ENCODE measurements at regions not wholly inside any gene's neighbourhood (a gene's known extent, or its start where the extent isn't known, plus 50 kb on each side); places are given as distances from the start of the nearest gene placed in this dataset.

DNA sequence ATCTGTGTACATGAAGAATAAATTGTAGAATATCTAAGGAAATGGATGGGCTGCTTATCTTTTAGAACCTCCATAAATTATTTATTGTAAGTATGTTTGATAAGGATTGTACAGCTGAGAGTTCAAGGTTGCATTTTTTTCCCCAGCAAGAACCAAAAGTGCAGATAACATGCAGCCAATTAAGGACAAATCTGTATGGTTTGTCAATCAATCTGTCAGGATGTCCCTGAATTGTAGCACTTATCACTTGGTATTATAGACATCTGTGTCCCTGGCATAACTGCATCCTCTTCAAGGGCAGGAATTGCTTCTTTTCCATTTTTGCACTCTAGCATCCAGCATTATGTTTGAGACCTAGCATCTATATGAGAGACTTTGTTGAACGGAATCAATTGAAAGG is 95.4 kb upstream of the IGFBP7 start:
- no peaks in the 10 kb centered on the region for H3K4me1 ChIP-seq (ENCODE audit: insufficient read depth, low read length)
- H3K9me3 ChIP-seq (ENCODE audit: insufficient read depth, low read depth, low read length), result no peaks in the 10 kb centered on the region; the same call in 1 of the 2 replicates
- H3K36me3 ChIP-seq (ENCODE audit: insufficient read depth, low read depth, low read length), result no peaks in the 10 kb centered on the region
- H3K27me3 ChIP-seq (ENCODE audit: insufficient read depth, low read length), result no peaks in the 10 kb centered on the region
- no peak overlapping the region for H3K9ac ChIP-seq (ENCODE audit: low read depth, low read length)
- H3K27ac ChIP-seq (ENCODE audit: low read length), result no peak overlapping the region
- no peak overlapping the region for H3K4me3 ChIP-seq (ENCODE audit: low read length)

DNA sequence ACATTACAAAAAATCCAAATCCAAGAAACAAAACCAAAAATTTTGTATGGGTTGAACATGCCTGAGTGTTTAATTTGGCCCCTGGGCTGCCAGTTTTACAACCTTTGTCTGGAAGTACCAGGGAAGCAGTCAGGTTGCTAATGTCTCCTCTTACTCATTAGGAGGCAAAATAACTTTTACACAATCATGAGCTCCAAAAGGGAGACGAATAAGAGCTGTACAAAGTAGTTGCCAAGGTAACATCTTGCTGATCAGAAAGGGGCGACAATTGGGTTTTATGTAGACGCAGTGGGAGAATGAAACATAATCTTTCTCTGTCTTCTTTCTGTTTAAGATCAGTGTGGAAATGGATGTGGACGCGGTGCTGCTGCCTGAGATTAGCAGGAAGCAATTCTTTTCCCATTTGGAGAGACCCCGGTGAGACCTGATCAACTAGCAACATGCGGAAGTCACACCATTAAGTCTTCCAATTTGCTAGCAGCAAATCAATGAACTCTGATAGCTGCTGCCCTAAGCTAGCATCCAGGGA is 90.7 kb upstream of the IGFBP7 start:
- H3K36me3 ChIP-seq (ENCODE audit: insufficient read depth, low read depth, low read length), result no peaks in the 10 kb centered on the region
- no peaks in the 10 kb centered on the region for H3K27me3 ChIP-seq (ENCODE audit: insufficient read depth, low read length)
- no peaks in the 10 kb centered on the region; the same call in 1 of the 2 replicates for H3K9me3 ChIP-seq (ENCODE audit: insufficient read depth, low read depth, low read length)
- H3K27ac ChIP-seq (ENCODE audit: low read length), result no peak overlapping the region
- no peaks in the 10 kb centered on the region for H3K4me1 ChIP-seq (ENCODE audit: insufficient read depth, low read length)
- no peak overlapping the region for H3K4me3 ChIP-seq (ENCODE audit: low read length)
- no peak overlapping the region for H3K9ac ChIP-seq (ENCODE audit: low read depth, low read length)

DNA sequence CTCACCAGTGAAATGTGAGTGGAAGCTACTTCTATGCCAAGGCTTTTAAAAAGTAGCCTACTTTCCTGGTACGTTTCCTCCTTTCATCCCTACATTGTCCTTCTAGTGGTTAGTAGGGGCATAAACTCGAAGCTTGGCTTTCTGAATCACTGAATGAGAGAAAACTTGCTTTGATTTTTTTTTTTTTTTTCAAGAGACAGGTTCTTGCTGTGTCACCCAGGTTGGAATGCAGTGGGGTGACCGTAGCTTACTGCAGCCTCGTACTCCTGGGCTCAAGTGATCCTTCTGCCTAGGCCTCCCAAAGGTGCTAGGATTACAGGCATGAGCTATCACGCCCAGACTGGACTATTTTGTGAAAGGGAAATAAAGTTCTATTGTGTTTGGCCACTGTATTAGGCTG is 89.1 kb upstream of the IGFBP7 start:
- no peak overlapping the region for H3K27ac ChIP-seq (ENCODE audit: low read length)
- H3K36me3 ChIP-seq (ENCODE audit: insufficient read depth, low read depth, low read length), result no peaks in the 10 kb centered on the region
- H3K9me3 ChIP-seq (ENCODE audit: insufficient read depth, low read depth, low read length), result no peaks in the 10 kb centered on the region; the same call in 1 of the 2 replicates
- no peak overlapping the region for H3K9ac ChIP-seq (ENCODE audit: low read depth, low read length)
- H3K4me3 ChIP-seq (ENCODE audit: low read length), result no peak overlapping the region
- peaks cover under 1% of the 10 kb centered on the region; the same call in 1 of the 2 replicates for H3K27me3 ChIP-seq (ENCODE audit: insufficient read depth, low read length)
- H3K4me1 ChIP-seq (ENCODE audit: insufficient read depth, low read length), result no peaks in the 10 kb centered on the region; the same call in 1 of the 2 replicates

DNA sequence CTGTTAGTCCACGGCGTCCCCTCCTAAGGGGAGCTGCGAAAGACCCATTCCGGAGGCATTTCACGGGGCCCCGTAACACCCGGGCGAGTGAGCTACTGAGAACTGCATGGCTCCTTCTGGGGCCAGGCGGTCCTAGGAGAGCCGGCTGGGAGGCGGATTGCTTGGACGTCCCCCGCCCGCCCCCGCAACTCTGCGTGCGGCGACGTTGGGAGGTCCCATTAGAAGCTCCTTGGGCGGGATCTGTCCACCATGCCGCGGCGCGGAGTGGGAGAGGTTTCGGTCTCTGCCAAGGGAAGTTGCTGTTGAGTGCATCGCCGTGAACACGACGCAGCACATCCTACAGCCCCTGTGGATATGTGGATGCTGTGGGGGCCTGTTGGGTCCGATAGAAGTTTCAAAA is 85.4 kb upstream of the IGFBP7 start:
- Histone ChIP-seq H3K9me3 (ENCODE audit: insufficient read depth, low read depth, low read length) (no peaks in the 10 kb centered on the region), H3K36me3 (ENCODE audit: insufficient read depth, low read depth, low read length) (no peaks in the 10 kb centered on the region), H3K27ac (ENCODE audit: low read length) (no peak overlapping the region), H3K4me3 (ENCODE audit: low read length) (no peak overlapping the region), H3K9ac (ENCODE audit: low read depth, low read length) (no peak overlapping the region), H3K27me3 (ENCODE audit: insufficient read depth, low read length) (peaks cover 28% of the 10 kb centered on the region), H3K4me1 (ENCODE audit: insufficient read depth, low read length) (peaks cover 32% of the 10 kb centered on the region)

DNA sequence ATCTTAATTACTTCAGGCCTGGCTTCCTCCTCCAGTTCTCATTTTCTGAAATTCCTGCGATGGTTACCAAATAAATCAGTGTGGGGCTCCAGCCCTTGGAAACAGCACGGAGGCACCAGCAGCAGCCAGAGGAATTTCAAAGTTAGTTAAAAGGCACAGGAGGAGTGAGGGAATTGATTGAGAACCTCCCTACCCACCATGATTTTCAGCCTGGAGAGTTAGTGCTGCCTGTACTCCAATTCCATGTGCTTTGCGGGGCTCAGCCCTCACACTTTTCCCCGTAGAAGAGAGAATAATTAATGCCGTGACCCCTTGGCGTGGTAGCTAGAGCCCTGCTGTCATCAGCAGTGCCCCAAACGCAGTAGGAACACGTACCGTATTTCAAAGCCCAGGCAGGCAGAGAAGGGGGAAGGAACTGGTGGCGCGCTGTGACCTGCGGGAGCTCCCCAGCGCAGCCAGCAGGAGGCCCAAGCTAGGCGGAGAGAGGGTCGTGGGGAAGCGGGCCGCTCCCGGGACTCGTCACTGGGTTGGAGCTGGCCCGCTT is 84.0 kb upstream of the IGFBP7 start:
- Histone ChIP-seq H3K27me3 (ENCODE audit: insufficient read depth, low read length) (peaks cover 35% of the 10 kb centered on the region), H3K4me3 (ENCODE audit: low read length) (peak overlapping the region; percentile 48; the same call in 1 of the 2 replicates), H3K36me3 (ENCODE audit: insufficient read depth, low read depth, low read length) (no peaks in the 10 kb centered on the region), H3K27ac (ENCODE audit: low read length) (no peak overlapping the region), H3K9me3 (ENCODE audit: insufficient read depth, low read depth, low read length) (no peaks in the 10 kb centered on the region), H3K9ac (ENCODE audit: low read depth, low read length) (0 out of 2 replicates have a peak overlapping the region, but pooled peaks have one; percentile 22), H3K4me1 (ENCODE audit: insufficient read depth, low read length) (peaks cover 36% of the 10 kb centered on the region)

DNA sequence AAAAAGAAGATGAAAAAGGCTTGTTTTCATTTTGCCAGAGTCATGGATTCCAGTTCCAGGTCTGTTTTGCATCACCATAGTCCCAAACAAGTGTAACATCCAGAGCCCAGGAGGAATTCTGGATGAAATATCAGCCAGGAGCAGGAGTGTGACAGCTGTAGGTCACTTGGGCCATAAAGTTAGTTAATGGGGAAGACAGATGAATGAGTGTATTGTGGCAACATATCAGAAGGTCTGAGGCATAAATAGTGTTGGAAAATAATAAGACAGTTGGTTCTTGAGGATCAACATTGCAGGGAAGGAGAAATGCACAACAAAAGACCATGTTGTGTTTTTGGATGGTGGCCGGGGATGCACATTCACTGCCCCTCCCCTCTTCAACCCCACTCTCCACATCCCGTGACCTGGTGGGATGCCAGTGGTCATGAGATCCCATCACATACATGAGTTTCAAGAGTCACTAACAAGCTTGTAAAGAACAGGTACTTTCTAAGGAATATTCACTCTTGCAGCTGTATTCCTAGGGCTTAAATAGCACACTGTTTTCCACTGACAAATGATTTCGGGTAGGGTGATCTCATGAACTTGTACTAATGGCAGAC is 83.1 kb upstream of the IGFBP7 start:
- H3K4me1 ChIP-seq (ENCODE audit: insufficient read depth, low read length), result peaks cover 36% of the 10 kb centered on the region
- no peaks in the 10 kb centered on the region for H3K36me3 ChIP-seq (ENCODE audit: insufficient read depth, low read depth, low read length)
- no peaks in the 10 kb centered on the region for H3K9me3 ChIP-seq (ENCODE audit: insufficient read depth, low read depth, low read length)
- H3K9ac ChIP-seq (ENCODE audit: low read depth, low read length), result no peak overlapping the region
- peaks cover 37% of the 10 kb centered on the region for H3K27me3 ChIP-seq (ENCODE audit: insufficient read depth, low read length)
- H3K27ac ChIP-seq (ENCODE audit: low read length), result no peak overlapping the region
- H3K4me3 ChIP-seq (ENCODE audit: low read length), result peak overlapping the region; percentile 48; the same call in 1 of the 2 replicates

DNA sequence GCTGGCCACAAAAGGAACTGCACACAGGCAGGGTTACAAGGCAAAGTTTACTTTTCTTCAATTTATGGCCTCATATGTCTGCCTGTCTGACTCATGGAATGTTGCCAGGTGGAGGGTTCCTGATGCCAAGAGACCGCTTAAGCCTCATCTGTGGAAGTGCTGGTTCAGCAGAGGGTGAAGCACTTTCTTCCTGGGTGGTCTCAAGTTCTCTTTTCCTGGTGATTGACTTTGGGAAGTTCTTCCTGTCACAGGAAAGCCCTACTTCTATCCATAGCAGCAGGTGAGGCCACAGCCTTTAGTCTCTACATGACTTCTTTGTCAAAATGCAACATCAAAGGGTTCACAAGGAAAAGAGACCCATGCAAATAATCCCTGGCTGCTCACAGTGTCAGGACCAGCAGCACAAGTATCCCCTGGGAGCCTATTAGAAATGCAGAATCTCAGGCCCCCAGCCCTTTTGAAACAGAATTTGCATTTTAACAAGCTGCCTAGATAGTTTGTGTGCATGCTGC is 81.4 kb upstream of the IGFBP7 start:
- H3K9me3 ChIP-seq (ENCODE audit: insufficient read depth, low read depth, low read length), result no peaks in the 10 kb centered on the region
- H3K27me3 ChIP-seq (ENCODE audit: insufficient read depth, low read length), result peaks cover 37% of the 10 kb centered on the region
- peaks cover 50% of the 10 kb centered on the region for H3K4me1 ChIP-seq (ENCODE audit: insufficient read depth, low read length)
- H3K27ac ChIP-seq (ENCODE audit: low read length), result no peak overlapping the region
- no peaks in the 10 kb centered on the region for H3K36me3 ChIP-seq (ENCODE audit: insufficient read depth, low read depth, low read length)
- peak overlapping the region; percentile 37; the same call in 1 of the 2 replicates for H3K4me3 ChIP-seq (ENCODE audit: low read length)
- H3K9ac ChIP-seq (ENCODE audit: low read depth, low read length), result no peak overlapping the region

DNA sequence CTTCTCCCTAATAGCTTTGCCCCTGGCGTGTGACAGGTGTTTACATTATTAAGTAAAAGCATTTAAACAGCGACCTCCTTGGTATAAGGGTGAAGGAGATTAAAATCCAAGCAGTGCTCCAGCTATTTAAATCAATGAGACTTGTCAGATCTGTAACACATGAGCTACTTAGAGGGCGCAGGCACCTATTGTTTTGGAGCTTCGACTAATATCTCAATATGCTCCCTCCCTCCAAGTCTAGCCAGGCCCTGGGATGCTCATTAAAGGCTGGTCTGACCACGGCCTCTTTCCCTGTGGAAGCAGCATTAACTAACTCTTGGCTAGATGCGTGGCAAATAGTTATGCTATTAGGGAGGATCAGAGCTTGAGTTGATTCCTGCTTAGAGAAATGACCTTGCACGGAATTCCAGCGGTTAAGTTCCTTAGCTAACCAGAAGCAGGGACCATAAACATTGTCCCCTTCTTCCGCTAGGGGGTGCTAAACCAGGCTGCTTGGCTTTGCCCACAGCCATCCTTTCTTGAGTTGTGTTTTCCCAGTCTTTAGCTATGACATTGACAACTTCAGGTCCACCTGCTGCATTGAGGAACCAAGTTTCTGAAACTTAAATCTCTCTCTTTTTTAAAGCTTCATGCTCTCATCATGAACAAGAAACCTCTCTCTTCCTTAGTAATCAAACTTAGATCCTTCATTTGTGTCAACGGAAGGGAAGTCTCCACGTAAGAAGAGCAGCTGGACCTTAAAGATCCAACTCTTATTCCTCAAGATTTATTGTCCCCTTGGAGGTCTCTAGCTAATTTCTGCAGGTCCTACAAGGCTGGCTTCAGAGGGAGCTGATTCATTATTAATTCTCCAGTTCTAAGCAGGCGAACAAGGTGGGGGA is 80.7 kb upstream of the IGFBP7 start:
- H3K27me3 ChIP-seq (ENCODE audit: insufficient read depth, low read length), result peaks cover 37% of the 10 kb centered on the region
- no peak overlapping the region for H3K27ac ChIP-seq (ENCODE audit: low read length)
- H3K9ac ChIP-seq (ENCODE audit: low read depth, low read length), result no peak overlapping the region
- H3K9me3 ChIP-seq (ENCODE audit: insufficient read depth, low read depth, low read length), result no peaks in the 10 kb centered on the region
- H3K4me1 ChIP-seq (ENCODE audit: insufficient read depth, low read length), result peaks cover 53% of the 10 kb centered on the region
- H3K4me3 ChIP-seq (ENCODE audit: low read length), result no peak overlapping the region; the same call in 1 of the 2 replicates
- no peaks in the 10 kb centered on the region for H3K36me3 ChIP-seq (ENCODE audit: insufficient read depth, low read depth, low read length)

DNA sequence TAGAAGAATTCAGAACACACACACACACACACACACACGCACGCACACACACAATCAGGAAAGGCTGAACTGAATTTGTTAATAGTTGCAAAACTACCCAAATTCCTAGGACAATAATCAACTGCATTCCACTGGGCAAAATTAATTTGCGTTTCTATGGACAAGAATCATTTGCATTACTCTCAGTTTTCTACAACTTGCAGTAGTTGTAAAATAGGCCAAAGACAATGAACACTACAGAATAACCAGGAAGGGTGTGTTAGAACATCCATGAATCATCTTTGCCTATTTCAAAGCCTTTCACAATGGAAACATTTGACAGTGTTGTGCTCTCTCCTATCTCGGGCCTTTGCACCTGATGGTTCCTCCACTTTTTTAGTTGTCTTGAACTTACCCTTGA is 77.1 kb upstream of the IGFBP7 start:
- Histone ChIP-seq H3K9me3 (ENCODE audit: insufficient read depth, low read depth, low read length) (no peaks in the 10 kb centered on the region), H3K27me3 (ENCODE audit: insufficient read depth, low read length) (peaks cover 16% of the 10 kb centered on the region), H3K9ac (ENCODE audit: low read depth, low read length) (no peak overlapping the region), H3K27ac (ENCODE audit: low read length) (no peak overlapping the region), H3K36me3 (ENCODE audit: insufficient read depth, low read depth, low read length) (no peaks in the 10 kb centered on the region), H3K4me1 (ENCODE audit: insufficient read depth, low read length) (peaks cover 35% of the 10 kb centered on the region), H3K4me3 (ENCODE audit: low read length) (0 out of 2 replicates have a peak overlapping the region, but pooled peaks have one; percentile 2)

DNA sequence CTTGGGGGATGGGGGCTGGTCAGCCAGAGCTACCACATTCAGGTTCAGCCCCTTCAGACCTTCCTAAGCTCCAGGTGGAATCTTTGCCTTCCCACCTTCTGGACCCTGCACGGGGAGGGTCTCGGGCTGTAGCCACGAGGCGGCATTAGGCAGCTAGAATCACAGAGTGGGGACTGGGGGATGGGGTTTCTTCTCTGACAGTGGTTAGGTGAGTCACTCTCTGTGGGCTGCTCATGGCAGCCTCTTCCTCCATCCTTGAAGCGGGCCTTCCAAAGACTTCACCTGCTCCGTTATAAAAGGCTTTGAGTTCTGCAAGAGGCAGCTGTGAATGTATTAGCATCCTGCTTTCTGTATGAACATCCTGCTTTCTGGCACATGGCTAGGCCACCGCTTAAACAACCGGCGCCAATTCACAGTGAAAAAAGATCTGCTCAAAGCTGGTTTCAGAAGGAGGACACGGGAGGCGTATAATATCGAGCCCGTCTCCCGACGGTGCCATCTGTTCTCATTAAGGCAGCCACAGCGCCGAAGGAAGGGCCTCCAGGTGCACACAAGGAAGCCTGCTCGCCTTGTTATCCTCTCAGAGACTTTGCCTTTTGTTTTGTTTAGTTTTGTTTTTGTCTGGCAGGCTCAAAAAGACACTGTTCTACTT is 74.3 kb upstream of the IGFBP7 start:
- Histone ChIP-seq H3K9me3 (ENCODE audit: insufficient read depth, low read depth, low read length) (no peaks in the 10 kb centered on the region), H3K4me3 (ENCODE audit: low read length) (no peak overlapping the region), H3K27ac (ENCODE audit: low read length) (no peak overlapping the region), H3K36me3 (ENCODE audit: insufficient read depth, low read depth, low read length) (no peaks in the 10 kb centered on the region), H3K9ac (ENCODE audit: low read depth, low read length) (no peak overlapping the region), H3K4me1 (ENCODE audit: insufficient read depth, low read length) (peaks cover 16% of the 10 kb centered on the region), H3K27me3 (ENCODE audit: insufficient read depth, low read length) (peaks cover 4% of the 10 kb centered on the region; the same call in 1 of the 2 replicates)
